GM23338 (cell line): ENCODE measurements at regions not wholly inside any gene's neighbourhood (a gene's known extent, or its start where the extent isn't known, plus 50 kb on each side); places are given as distances from the start of the nearest gene placed in this dataset.
A peak's percentile ranks its signal among the peaks of the same experiment; 100 is the strongest.

Experiments used
- ATAC-seq: fragments of 200-7000 bp; cut with Tn5 transposase; 3 replicates; pipeline ENCODE4 v1.9.1; 2020
- DNase-seq: peaks from one replicate; pipeline ENCODE4 v3.0.0-alpha.2; 2015; ENCODE audit warnings: low spot score
- H2AFZ ChIP-seq: fragments of 200-600 bp; sonication (generic); 2 replicates; pipeline ENCODE4 v1.8.0; 2016; ENCODE audit warnings: antibody characterized with exemption, mild to moderate bottlenecking, moderate library complexity
- H3F3A ChIP-seq: fragments of 200-600 bp; sonication (generic); replicated peaks from 2 replicates; pipeline ENCODE4 v1.8.0; 2017; ENCODE audit warnings: antibody characterized with exemption, mixed run types, low read depth
- H3K27ac ChIP-seq: fragments of 200-600 bp; sonication (generic); 2 replicates; pipeline ENCODE4 v1.6.1; 2016; ENCODE audit warnings: low read depth
- H3K27me3 ChIP-seq: fragments of 200-600 bp; sonication (generic); 2 replicates; pipeline ENCODE4 v1.8.0; 2016; ENCODE audit warnings: mild to moderate bottlenecking, mixed run types, moderate library complexity; ENCODE audit not compliant: insufficient read depth
- H3K36me3 ChIP-seq: fragments of 200-600 bp; sonication (generic); 2 replicates; pipeline ENCODE4 v1.8.0; 2016; ENCODE audit warnings: mild to moderate bottlenecking; ENCODE audit not compliant: insufficient read depth
- H3K4me1 ChIP-seq: fragments of 200-600 bp; sonication (generic); 2 replicates; pipeline ENCODE4 v1.8.0; 2016; ENCODE audit warnings: mild to moderate bottlenecking, moderate library complexity; ENCODE audit not compliant: insufficient read depth
- H3K4me2 ChIP-seq: fragments of 200-600 bp; sonication (generic); 2 replicates; pipeline ENCODE4 v1.7.1; 2017; ENCODE audit warnings: mixed run types
- H3K4me3 ChIP-seq: fragments of 200-600 bp; sonication (generic); 2 replicates; pipeline ENCODE4 v1.6.1; 2016; ENCODE audit warnings: mixed run types
- H3K79me2 ChIP-seq: fragments of 200-600 bp; sonication (generic); replicated peaks from 2 replicates; pipeline ENCODE4 v1.8.0; 2017; ENCODE audit warnings: mild to moderate bottlenecking; ENCODE audit not compliant: insufficient read depth
- H3K9me2 ChIP-seq: fragments of 200-600 bp; sonication (generic); 2 replicates; pipeline ENCODE4 v1.8.0; 2017; ENCODE audit not compliant: insufficient read depth
- H4K20me1 ChIP-seq: fragments of 200-600 bp; sonication (generic); replicated peaks from 2 replicates; pipeline ENCODE4 v1.8.0; 2017; ENCODE audit warnings: mild to moderate bottlenecking; ENCODE audit not compliant: insufficient read depth
- H3K27ac Mint-ChIP-seq: 2 replicates; pipeline ENCODE4 v1.8.0; 2020; ENCODE audit warnings: inconsistent platforms, mild to moderate bottlenecking, moderate library complexity, mixed read lengths
- H3K27me3 Mint-ChIP-seq: 3 replicates; pipeline ENCODE4 v1.8.0; 2022; ENCODE audit warnings: low read depth, mild to moderate bottlenecking, moderate library complexity, mixed read lengths, inconsistent platforms; ENCODE audit not compliant: insufficient read depth, poor library complexity
- H3K36me3 Mint-ChIP-seq: 3 replicates; pipeline ENCODE4 v1.8.0; 2021; ENCODE audit warnings: low read depth, mild to moderate bottlenecking, inconsistent platforms, moderate library complexity, mixed read lengths
- H3K4me1 Mint-ChIP-seq: 3 replicates; pipeline ENCODE4 v1.8.0; 2020; ENCODE audit warnings: mild to moderate bottlenecking, inconsistent platforms, mixed read lengths
- H3K4me3 Mint-ChIP-seq: 3 replicates; pipeline ENCODE4 v1.8.0; 2021; ENCODE audit warnings: moderate library complexity, mild to moderate bottlenecking, inconsistent platforms, mixed read lengths
- H3K9me3 Mint-ChIP-seq: 3 replicates; pipeline ENCODE4 v1.8.0; 2020; ENCODE audit warnings: moderate library complexity, mild to moderate bottlenecking, inconsistent platforms, mixed read lengths
- CREB1 ChIP-seq: fragments of 250-450 bp; sonication (Bioruptor Pico); IDR thresholded peaks from 2 replicates; pipeline ENCODE4 v1.5.0; 2020; ENCODE audit warnings: low read depth, mild to moderate bottlenecking, moderate library complexity
- CTCF ChIP-seq, 2 experiments: fragments of 200-600 bp in 1 of 2; sonication (generic) in 1 of 2; conservative IDR thresholded peaks; 2 replicates each; pipeline versions ENCODE4 v1.5.1 to v1.6.1; 2016 to 2017; ENCODE audit warnings: antibody characterized with exemption in 2 of 2, low read depth in 2 of 2, mild to moderate bottlenecking in 2 of 2, moderate library complexity in 1 of 2
- EZH2 ChIP-seq: fragments of 200-600 bp; sonication (generic); IDR thresholded peaks from one replicate; pipeline ENCODE4 v1.8.0; 2017; ENCODE audit warnings: antibody characterized with exemption, mild to moderate bottlenecking, low read depth; ENCODE audit not compliant: unreplicated experiment
- EZH2phosphoT487 ChIP-seq: fragments of 200-600 bp; sonication (generic); IDR thresholded peaks from one replicate; pipeline ENCODE4 v1.8.1; 2018; ENCODE audit warnings: antibody characterized with exemption; ENCODE audit not compliant: unreplicated experiment
- JUNB ChIP-seq: IDR thresholded peaks from one replicate; pipeline ENCODE4 v1.6.1; 2016; ENCODE audit warnings: antibody characterized with exemption; ENCODE audit not compliant: unreplicated experiment
- NANOG ChIP-seq: IDR thresholded peaks from 2 replicates; pipeline ENCODE4 v1.6.1; 2016; ENCODE audit warnings: antibody characterized with exemption, borderline replicate concordance
- POLR2AphosphoS5 ChIP-seq: IDR thresholded peaks from 2 replicates; pipeline ENCODE4 v1.6.1; 2016; ENCODE audit warnings: antibody characterized with exemption, low read depth
- STAT1 ChIP-seq: IDR thresholded peaks from one replicate; pipeline ENCODE4 v1.6.1; 2016; ENCODE audit warnings: antibody characterized with exemption; ENCODE audit not compliant: unreplicated experiment
- ZNF114 ChIP-seq: fragments of 250-450 bp; sonication (Bioruptor Pico); IDR thresholded peaks from 2 replicates; pipeline ENCODE4 v1.5.0; 2020; ENCODE audit warnings: mild to moderate bottlenecking, moderate library complexity
- ZNF331 ChIP-seq: fragments of 250-450 bp; sonication (Bioruptor Pico); IDR thresholded peaks from 2 replicates; pipeline ENCODE4 v1.5.0; 2020; ENCODE audit warnings: low read depth, mild to moderate bottlenecking, moderate library complexity
- TF ChIP-seq, protein P1 (sequence below): fragments of 250-450 bp; sonication (Bioruptor Pico); IDR thresholded peaks from 2 replicates; pipeline ENCODE4 v1.5.0; 2020; ENCODE audit warnings: mild to moderate bottlenecking, moderate library complexity
- TF ChIP-seq, protein P2 (sequence below): IDR thresholded peaks from one replicate; pipeline ENCODE4 v1.6.1; 2018; ENCODE audit warnings: antibody characterized with exemption; ENCODE audit not compliant: unreplicated experiment
- TF ChIP-seq, protein P3 (sequence below): IDR thresholded peaks from 2 replicates; pipeline ENCODE4 v1.6.1; 2016; ENCODE audit warnings: antibody characterized with exemption

- Mint-ChIP-seq H3K27me3 (peaks cover 2% of the 10 kb centered on the region), H3K4me1 (peaks cover 13% of the 10 kb centered on the region; the same call in 2 of the 3 replicates), H3K36me3 (no peaks in the 10 kb centered on the region), H3K9me3 (no peaks in the 10 kb centered on the region), H3K27ac (peak overlapping the region; percentile 19; the same call in 1 of the 2 replicates), H3K4me3 (no peak overlapping the region)
- Histone ChIP-seq H4K20me1 (no peaks in the 10 kb centered on the region), H3K27me3 (no peaks in the 10 kb centered on the region), H3K79me2 (no peaks in the 10 kb centered on the region), H3K4me2 (no peak overlapping the region), H3K4me1 (peaks cover 7% of the 10 kb centered on the region; the same call in 1 of the 2 replicates), H3K4me3 (no peak overlapping the region), H3K9me2 (no peaks in the 10 kb centered on the region), H3K27ac (no peak overlapping the region), H3F3A (no peaks in the 10 kb centered on the region), H2AFZ (0 out of 2 replicates have a peak overlapping the region, but pooled peaks have one; percentile 7), H3K36me3 (no peaks in the 10 kb centered on the region)
- DNase-seq (no peak), ATAC-seq (no peak)
- TF ChIP-seq POLR2AphosphoS5, result no peak
- TF ChIP-seq CREB1, result no peak
- no peak for TF ChIP-seq JUNB
- TF ChIP-seq STAT1, result no peak
- no peak for TF ChIP-seq ZNF114 (CRISPR knock-in tag)
- TF ChIP-seq, protein P1, sequence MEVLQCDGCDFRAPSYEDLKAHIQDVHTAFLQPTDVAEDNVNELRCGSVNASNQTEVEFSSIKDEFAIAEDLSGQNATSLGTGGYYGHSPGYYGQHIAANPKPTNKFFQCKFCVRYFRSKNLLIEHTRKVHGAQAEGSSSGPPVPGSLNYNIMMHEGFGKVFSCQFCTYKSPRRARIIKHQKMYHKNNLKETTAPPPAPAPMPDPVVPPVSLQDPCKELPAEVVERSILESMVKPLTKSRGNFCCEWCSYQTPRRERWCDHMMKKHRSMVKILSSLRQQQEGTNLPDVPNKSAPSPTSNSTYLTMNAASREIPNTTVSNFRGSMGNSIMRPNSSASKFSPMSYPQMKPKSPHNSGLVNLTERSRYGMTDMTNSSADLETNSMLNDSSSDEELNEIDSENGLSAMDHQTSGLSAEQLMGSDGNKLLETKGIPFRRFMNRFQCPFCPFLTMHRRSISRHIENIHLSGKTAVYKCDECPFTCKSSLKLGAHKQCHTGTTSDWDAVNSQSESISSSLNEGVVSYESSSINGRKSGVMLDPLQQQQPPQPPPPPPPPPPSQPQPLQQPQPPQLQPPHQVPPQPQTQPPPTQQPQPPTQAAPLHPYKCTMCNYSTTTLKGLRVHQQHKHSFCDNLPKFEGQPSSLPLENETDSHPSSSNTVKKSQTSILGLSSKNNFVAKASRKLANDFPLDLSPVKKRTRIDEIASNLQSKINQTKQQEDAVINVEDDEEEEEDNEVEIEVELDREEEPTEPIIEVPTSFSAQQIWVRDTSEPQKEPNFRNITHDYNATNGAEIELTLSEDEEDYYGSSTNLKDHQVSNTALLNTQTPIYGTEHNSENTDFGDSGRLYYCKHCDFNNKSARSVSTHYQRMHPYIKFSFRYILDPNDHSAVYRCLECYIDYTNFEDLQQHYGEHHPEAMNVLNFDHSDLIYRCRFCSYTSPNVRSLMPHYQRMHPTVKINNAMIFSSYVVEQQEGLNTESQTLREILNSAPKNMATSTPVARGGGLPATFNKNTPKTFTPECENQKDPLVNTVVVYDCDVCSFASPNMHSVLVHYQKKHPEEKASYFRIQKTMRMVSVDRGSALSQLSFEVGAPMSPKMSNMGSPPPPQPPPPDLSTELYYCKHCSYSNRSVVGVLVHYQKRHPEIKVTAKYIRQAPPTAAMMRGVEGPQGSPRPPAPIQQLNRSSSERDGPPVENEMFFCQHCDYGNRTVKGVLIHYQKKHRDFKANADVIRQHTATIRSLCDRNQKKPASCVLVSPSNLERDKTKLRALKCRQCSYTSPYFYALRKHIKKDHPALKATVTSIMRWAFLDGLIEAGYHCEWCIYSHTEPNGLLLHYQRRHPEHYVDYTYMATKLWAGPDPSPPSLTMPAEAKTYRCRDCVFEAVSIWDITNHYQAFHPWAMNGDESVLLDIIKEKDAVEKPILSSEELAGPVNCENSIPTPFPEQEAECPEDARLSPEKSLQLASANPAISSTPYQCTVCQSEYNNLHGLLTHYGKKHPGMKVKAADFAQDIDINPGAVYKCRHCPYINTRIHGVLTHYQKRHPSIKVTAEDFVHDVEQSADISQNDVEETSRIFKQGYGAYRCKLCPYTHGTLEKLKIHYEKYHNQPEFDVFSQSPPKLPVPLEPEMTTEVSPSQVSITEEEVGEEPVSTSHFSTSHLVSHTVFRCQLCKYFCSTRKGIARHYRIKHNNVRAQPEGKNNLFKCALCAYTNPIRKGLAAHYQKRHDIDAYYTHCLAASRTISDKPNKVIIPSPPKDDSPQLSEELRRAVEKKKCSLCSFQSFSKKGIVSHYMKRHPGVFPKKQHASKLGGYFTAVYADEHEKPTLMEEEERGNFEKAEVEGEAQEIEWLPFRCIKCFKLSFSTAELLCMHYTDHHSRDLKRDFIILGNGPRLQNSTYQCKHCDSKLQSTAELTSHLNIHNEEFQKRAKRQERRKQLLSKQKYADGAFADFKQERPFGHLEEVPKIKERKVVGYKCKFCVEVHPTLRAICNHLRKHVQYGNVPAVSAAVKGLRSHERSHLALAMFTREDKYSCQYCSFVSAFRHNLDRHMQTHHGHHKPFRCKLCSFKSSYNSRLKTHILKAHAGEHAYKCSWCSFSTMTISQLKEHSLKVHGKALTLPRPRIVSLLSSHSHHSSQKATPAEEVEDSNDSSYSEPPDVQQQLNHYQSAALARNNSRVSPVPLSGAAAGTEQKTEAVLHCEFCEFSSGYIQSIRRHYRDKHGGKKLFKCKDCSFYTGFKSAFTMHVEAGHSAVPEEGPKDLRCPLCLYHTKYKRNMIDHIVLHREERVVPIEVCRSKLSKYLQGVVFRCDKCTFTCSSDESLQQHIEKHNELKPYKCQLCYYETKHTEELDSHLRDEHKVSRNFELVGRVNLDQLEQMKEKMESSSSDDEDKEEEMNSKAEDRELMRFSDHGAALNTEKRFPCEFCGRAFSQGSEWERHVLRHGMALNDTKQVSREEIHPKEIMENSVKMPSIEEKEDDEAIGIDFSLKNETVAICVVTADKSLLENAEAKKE (CRISPR knock-in tag), result no peak
- no peak for TF ChIP-seq ZNF331
- no peak for TF ChIP-seq CTCF (conservative IDR thresholded peaks at IDR 0.05; ENCODE audit: low read depth in 2 of 2)
- TF ChIP-seq EZH2phosphoT487, result no peak
- TF ChIP-seq, protein P2, sequence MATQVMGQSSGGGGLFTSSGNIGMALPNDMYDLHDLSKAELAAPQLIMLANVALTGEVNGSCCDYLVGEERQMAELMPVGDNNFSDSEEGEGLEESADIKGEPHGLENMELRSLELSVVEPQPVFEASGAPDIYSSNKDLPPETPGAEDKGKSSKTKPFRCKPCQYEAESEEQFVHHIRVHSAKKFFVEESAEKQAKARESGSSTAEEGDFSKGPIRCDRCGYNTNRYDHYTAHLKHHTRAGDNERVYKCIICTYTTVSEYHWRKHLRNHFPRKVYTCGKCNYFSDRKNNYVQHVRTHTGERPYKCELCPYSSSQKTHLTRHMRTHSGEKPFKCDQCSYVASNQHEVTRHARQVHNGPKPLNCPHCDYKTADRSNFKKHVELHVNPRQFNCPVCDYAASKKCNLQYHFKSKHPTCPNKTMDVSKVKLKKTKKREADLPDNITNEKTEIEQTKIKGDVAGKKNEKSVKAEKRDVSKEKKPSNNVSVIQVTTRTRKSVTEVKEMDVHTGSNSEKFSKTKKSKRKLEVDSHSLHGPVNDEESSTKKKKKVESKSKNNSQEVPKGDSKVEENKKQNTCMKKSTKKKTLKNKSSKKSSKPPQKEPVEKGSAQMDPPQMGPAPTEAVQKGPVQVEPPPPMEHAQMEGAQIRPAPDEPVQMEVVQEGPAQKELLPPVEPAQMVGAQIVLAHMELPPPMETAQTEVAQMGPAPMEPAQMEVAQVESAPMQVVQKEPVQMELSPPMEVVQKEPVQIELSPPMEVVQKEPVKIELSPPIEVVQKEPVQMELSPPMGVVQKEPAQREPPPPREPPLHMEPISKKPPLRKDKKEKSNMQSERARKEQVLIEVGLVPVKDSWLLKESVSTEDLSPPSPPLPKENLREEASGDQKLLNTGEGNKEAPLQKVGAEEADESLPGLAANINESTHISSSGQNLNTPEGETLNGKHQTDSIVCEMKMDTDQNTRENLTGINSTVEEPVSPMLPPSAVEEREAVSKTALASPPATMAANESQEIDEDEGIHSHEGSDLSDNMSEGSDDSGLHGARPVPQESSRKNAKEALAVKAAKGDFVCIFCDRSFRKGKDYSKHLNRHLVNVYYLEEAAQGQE, result no peak
- TF ChIP-seq NANOG, result no peak
- TF ChIP-seq EZH2, result no peak
- TF ChIP-seq, protein P3, sequence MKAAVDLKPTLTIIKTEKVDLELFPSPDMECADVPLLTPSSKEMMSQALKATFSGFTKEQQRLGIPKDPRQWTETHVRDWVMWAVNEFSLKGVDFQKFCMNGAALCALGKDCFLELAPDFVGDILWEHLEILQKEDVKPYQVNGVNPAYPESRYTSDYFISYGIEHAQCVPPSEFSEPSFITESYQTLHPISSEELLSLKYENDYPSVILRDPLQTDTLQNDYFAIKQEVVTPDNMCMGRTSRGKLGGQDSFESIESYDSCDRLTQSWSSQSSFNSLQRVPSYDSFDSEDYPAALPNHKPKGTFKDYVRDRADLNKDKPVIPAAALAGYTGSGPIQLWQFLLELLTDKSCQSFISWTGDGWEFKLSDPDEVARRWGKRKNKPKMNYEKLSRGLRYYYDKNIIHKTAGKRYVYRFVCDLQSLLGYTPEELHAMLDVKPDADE, result no peak
Measured at GRCh38 chr1:221439008-221439746, 302.7 kb downstream of the DUSP10 start.
